ENCODE measurements at regions not wholly inside any gene's neighbourhood (a gene's known extent, or its start where the extent isn't known, plus 50 kb on each side); places are given as distances from the start of the nearest gene placed in this dataset.

DNA sequence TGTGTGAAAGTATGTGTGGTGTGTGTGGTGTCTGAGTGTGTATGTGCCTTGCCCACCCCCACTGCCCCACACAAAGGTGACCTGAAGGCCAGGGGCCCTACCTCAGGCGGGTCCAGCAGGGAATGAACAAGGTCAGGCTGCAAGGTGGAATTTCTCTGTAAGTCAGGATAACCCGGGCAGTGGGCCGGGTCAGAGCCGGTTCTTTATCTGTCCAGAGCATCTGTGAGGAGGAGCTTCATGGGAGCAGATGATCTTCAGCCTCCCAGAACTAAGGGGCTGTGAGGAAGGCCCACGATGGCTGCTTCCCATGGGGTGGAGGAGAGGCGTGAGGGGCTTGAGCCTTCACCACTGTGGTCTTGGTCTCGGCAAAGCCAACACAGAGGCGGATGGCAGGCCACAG lies 150.3 kb downstream of the TFCP2L1 start:
- no peaks in the 10 kb centered on the region for H3K36me3 Mint-ChIP-seq (ENCODE audit: low read depth)
- H3K27me3 Mint-ChIP-seq (ENCODE audit: low read depth), result peaks cover 22% of the 10 kb centered on the region
- H3K4me3 Mint-ChIP-seq, result no peak overlapping the region
- H3K27ac Mint-ChIP-seq, result peak overlapping the region in 1 of 3 experiments; percentile 24
- H3K4me1 Mint-ChIP-seq, result peaks cover 6% of the 10 kb centered on the region
- TF ChIP-seq, protein P1, sequence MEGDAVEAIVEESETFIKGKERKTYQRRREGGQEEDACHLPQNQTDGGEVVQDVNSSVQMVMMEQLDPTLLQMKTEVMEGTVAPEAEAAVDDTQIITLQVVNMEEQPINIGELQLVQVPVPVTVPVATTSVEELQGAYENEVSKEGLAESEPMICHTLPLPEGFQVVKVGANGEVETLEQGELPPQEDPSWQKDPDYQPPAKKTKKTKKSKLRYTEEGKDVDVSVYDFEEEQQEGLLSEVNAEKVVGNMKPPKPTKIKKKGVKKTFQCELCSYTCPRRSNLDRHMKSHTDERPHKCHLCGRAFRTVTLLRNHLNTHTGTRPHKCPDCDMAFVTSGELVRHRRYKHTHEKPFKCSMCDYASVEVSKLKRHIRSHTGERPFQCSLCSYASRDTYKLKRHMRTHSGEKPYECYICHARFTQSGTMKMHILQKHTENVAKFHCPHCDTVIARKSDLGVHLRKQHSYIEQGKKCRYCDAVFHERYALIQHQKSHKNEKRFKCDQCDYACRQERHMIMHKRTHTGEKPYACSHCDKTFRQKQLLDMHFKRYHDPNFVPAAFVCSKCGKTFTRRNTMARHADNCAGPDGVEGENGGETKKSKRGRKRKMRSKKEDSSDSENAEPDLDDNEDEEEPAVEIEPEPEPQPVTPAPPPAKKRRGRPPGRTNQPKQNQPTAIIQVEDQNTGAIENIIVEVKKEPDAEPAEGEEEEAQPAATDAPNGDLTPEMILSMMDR (IDR thresholded peaks at IDR 0.05; ENCODE audit: unreplicated experiment in 3 of 3), result no peak
- H3K9me3 Mint-ChIP-seq, result peaks cover 3% of the 10 kb centered on the region

DNA sequence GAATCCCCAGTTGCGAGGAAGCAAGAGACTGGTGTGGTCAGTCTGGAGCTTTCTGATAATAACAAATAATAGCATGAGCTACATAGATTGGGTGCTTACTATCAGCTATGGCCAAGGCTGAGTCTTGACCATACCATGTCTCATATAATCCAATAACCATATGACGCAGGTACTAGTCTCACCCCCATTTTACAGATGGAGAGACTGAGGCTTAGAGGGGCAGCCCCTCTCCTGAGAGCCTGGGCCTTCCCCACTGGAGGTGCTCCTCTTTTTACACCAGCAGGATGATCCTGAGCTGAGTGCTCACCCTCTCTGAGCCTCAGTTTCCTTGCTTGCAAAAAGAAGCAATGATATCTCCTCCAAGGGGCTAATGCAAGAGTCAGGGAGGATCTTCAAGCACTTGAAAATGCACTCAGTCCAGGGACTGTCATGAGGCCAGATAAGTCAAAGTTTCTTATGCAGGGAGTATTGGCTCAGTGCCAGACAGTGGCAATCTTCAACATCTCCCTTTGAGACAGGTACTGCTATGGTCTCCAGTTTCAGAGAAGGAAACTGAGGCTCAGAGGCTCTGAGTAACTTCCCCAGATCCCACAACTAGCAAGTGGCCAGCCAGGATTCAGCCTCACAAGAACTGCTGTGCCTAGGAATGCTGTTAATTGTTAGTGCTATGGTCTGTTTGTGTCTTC lies 149.7 kb downstream of the TFCP2L1 start:
- H3K36me3 Mint-ChIP-seq (ENCODE audit: low read depth), result no peaks in the 10 kb centered on the region
- no peak overlapping the region for H3K4me3 Mint-ChIP-seq
- TF ChIP-seq, protein P1 (IDR thresholded peaks at IDR 0.05; ENCODE audit: unreplicated experiment in 3 of 3), result no peak
- peaks cover 22% of the 10 kb centered on the region for H3K27me3 Mint-ChIP-seq (ENCODE audit: low read depth)
- H3K9me3 Mint-ChIP-seq, result peaks cover 3% of the 10 kb centered on the region
- no peak overlapping the region for H3K27ac Mint-ChIP-seq
- H3K4me1 Mint-ChIP-seq, result peaks cover 6% of the 10 kb centered on the region

DNA sequence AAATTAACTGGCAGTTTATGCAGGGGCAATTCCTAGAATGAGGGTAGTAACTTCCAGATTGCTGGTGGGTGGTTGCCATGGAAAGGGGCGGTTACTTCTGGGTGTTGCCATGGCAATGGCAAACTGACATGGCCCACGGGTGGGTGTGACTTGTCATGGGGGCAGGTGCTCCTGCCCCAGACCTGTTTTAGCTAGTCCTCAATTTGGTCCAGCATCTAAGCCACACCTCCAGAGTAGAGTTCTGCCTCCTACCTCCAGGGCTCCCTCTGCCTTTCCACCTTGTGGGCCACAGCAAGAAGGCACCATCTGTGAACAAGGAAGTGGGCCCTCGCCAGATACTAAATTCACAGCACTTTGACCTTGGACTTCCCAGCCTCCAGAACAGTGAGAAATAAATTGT lies 148.7 kb downstream of the TFCP2L1 start:
- no peaks in the 10 kb centered on the region for H3K36me3 Mint-ChIP-seq (ENCODE audit: low read depth)
- TF ChIP-seq, protein P1 (IDR thresholded peaks at IDR 0.05; ENCODE audit: unreplicated experiment in 3 of 3), result no peak
- peaks cover 3% of the 10 kb centered on the region for H3K9me3 Mint-ChIP-seq
- H3K27me3 Mint-ChIP-seq (ENCODE audit: low read depth), result peaks cover 22% of the 10 kb centered on the region
- H3K4me1 Mint-ChIP-seq, result peaks cover 6% of the 10 kb centered on the region
- no peak overlapping the region for H3K27ac Mint-ChIP-seq
- H3K4me3 Mint-ChIP-seq, result no peak overlapping the region

DNA sequence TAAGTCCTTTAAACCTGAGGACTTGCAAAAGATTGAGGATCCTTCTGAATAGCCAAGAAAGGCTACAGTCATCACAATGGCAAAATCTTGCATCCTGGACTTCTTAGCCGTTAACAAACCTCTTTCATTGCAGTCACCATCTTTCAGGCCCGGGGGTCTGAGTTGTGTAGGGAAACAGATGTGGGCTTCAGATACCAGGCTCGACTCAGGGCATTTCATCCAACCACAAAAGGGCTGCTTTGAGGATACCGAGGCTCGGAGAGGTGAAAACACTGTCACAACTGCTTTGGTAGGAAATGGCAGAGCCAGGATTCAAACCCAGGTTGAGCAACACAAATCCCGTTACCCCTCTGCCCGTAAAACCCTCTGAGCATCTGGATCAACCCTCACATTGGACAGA lies 147.4 kb downstream of the TFCP2L1 start:
- peaks cover 3% of the 10 kb centered on the region for H3K9me3 Mint-ChIP-seq
- TF ChIP-seq, protein P1 (IDR thresholded peaks at IDR 0.05; ENCODE audit: unreplicated experiment in 3 of 3), result no peak
- H3K4me1 Mint-ChIP-seq, result peaks cover 5% of the 10 kb centered on the region
- no peaks in the 10 kb centered on the region for H3K36me3 Mint-ChIP-seq (ENCODE audit: low read depth)
- peaks cover 22% of the 10 kb centered on the region for H3K27me3 Mint-ChIP-seq (ENCODE audit: low read depth)
- no peak overlapping the region for H3K27ac Mint-ChIP-seq
- no peak overlapping the region for H3K4me3 Mint-ChIP-seq

- Mint-ChIP-seq H3K4me3 (no peak overlapping the region), H3K4me1 (no peaks in the 10 kb centered on the region), H3K9me3 (peaks cover 3% of the 10 kb centered on the region), H3K36me3 (ENCODE audit: low read depth) (no peaks in the 10 kb centered on the region), H3K27me3 (ENCODE audit: low read depth) (peaks cover 28% of the 10 kb centered on the region), H3K27ac (no peak overlapping the region)
- TF ChIP-seq, protein P1 (IDR thresholded peaks at IDR 0.05; ENCODE audit: unreplicated experiment in 3 of 3), result no peak
Observed at GRCh38 chr2:121140734-121141133, 144.3 kb downstream of the TFCP2L1 start.

DNA sequence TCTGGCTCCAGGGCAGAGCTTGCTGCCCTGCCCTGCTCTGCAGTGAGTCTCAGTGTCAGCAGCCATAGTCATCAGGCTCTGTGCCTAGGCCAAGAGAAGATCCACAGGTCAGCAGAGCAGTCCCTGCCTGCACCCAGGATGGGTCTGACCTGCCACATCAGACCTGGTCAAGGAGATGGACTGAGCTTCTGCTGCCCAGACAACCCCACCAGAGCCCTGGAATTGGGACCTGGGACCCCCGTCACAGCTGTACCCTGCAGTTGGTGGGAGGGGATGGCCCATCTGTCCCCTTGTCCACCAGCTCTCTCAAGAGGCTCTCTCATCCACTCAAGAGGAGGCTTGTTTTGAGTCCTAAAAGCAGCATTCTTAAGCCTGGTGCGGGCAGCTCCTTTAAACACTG lies 142.6 kb downstream of the TFCP2L1 start:
- TF ChIP-seq, protein P1 (IDR thresholded peaks at IDR 0.05; ENCODE audit: unreplicated experiment in 3 of 3), result no peak
- Mint-ChIP-seq H3K4me1 (peaks cover 8% of the 10 kb centered on the region), H3K27me3 (ENCODE audit: low read depth) (peaks cover 26% of the 10 kb centered on the region), H3K27ac (no peak overlapping the region), H3K4me3 (no peak overlapping the region), H3K9me3 (no peaks in the 10 kb centered on the region), H3K36me3 (ENCODE audit: low read depth) (no peaks in the 10 kb centered on the region)

All from nephron (organoid).